ENCODE measurements at regions not wholly inside any gene's neighbourhood (a gene's known extent, or its start where the extent isn't known, plus 50 kb on each side); places are given as distances from the start of the nearest gene placed in this dataset.

- TF ChIP-seq, protein P1, sequence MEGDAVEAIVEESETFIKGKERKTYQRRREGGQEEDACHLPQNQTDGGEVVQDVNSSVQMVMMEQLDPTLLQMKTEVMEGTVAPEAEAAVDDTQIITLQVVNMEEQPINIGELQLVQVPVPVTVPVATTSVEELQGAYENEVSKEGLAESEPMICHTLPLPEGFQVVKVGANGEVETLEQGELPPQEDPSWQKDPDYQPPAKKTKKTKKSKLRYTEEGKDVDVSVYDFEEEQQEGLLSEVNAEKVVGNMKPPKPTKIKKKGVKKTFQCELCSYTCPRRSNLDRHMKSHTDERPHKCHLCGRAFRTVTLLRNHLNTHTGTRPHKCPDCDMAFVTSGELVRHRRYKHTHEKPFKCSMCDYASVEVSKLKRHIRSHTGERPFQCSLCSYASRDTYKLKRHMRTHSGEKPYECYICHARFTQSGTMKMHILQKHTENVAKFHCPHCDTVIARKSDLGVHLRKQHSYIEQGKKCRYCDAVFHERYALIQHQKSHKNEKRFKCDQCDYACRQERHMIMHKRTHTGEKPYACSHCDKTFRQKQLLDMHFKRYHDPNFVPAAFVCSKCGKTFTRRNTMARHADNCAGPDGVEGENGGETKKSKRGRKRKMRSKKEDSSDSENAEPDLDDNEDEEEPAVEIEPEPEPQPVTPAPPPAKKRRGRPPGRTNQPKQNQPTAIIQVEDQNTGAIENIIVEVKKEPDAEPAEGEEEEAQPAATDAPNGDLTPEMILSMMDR (conservative IDR thresholded peaks at IDR 0.05; ENCODE audit: low read depth in 2 of 2): no peak
- no peak for TF ChIP-seq JUNB (IDR thresholded peaks at IDR 0.05; ENCODE audit: unreplicated experiment)
- TF ChIP-seq ZNF331 (CRISPR knock-in tag; IDR thresholded peaks at IDR 0.05; ENCODE audit: low read depth): no peak
- TF ChIP-seq POLR2AphosphoS5 (IDR thresholded peaks at IDR 0.05; ENCODE audit: low read depth): no peak
- no peak for TF ChIP-seq ZNF114 (CRISPR knock-in tag; IDR thresholded peaks at IDR 0.05)
- no peak for TF ChIP-seq NANOG (IDR thresholded peaks at IDR 0.05; ENCODE audit: borderline replicate concordance)
- no peak for TF ChIP-seq EZH2 (IDR thresholded peaks at IDR 0.05; ENCODE audit: low read depth, unreplicated experiment)
- no peak for TF ChIP-seq ZNF462 (CRISPR knock-in tag; IDR thresholded peaks at IDR 0.05)
These were observed 104.9 kb upstream of the IQSEC1 start for GRCh38 chr3:13178107-13178506.
